ENCODE measurements at regions not wholly inside any gene's neighbourhood (a gene's known extent, or its start where the extent isn't known, plus 50 kb on each side); places are given as distances from the start of the nearest gene placed in this dataset.

- no peaks in the 10 kb centered on the region for H3K36me3 ChIP-seq
- no peaks in the 10 kb centered on the region for H3K4me1 ChIP-seq
- TF ChIP-seq POLR2AphosphoS5 (IDR thresholded peaks at IDR 0.05) (no peak), CTCF (IDR thresholded peaks at IDR 0.05) (no peak), POLR2A (IDR thresholded peaks at IDR 0.05) (no peak), EP300 (IDR thresholded peaks at IDR 0.05) (no peak)
- WGBS, 2 donors: 53 to 63% methylated on average over 4 of the region's 4 CpGs
- ATAC-seq (ENCODE audit: low FRiP score in 2 of 2) (no peak), DNase-seq (no peak)
- no peak overlapping the region for H3K27ac ChIP-seq
- H3K27me3 ChIP-seq: no peaks in the 10 kb centered on the region
- no peaks in the 10 kb centered on the region for H3K9me3 ChIP-seq
- no peak overlapping the region for H3K4me3 ChIP-seq
Observed at GRCh38 chr7:135831455-135832195, 83.0 kb upstream of the FAM180A start.

GRCh38 chr7:135828604-135829003 lies 80.0 kb upstream of the FAM180A start:
- 80 to 90% methylated on average over 9 of the region's 9 CpGs for WGBS, 2 donors
- no peak for ATAC-seq (ENCODE audit: low FRiP score in 2 of 2)
- no peak overlapping the region for H3K4me3 ChIP-seq
- H3K9me3 ChIP-seq: no peaks in the 10 kb centered on the region
- H3K36me3 ChIP-seq: no peaks in the 10 kb centered on the region
- H3K27ac ChIP-seq: no peak overlapping the region
- no peaks in the 10 kb centered on the region for H3K4me1 ChIP-seq
- DNase-seq: no peak
- H3K27me3 ChIP-seq: no peaks in the 10 kb centered on the region
- no peak for TF ChIP-seq POLR2AphosphoS5 (IDR thresholded peaks at IDR 0.05)
- TF ChIP-seq POLR2A (IDR thresholded peaks at IDR 0.05): no peak
- TF ChIP-seq EP300 (IDR thresholded peaks at IDR 0.05): no peak
- TF ChIP-seq CTCF (IDR thresholded peaks at IDR 0.05): no peak

- Histone ChIP-seq H3K9me3 (no peaks in the 10 kb centered on the region), H3K27me3 (no peaks in the 10 kb centered on the region), H3K36me3 (no peaks in the 10 kb centered on the region), H3K4me1 (no peaks in the 10 kb centered on the region), H3K27ac (no peak overlapping the region), H3K4me3 (no peak overlapping the region)
- ATAC-seq (ENCODE audit: low FRiP score in 2 of 2) (no peak), DNase-seq (no peak)
- TF ChIP-seq EP300 (IDR thresholded peaks at IDR 0.05) (no peak), CTCF (IDR thresholded peaks at IDR 0.05) (no peak), POLR2A (IDR thresholded peaks at IDR 0.05) (no peak), POLR2AphosphoS5 (IDR thresholded peaks at IDR 0.05) (no peak)
- WGBS, 2 donors: 73 to 81% methylated on average over 2 of the region's 2 CpGs
Observed at GRCh38 chr7:135827391-135827790, 78.8 kb upstream of the FAM180A start.

GRCh38 chr7:135825406-135825805 lies 76.8 kb upstream of the FAM180A start:
- WGBS, 2 donors: 76 to 87% methylated on average over 7 to 9 of the region's 9 CpGs
- no peak overlapping the region for H3K4me3 ChIP-seq
- H3K9me3 ChIP-seq: no peaks in the 10 kb centered on the region
- no peaks in the 10 kb centered on the region for H3K36me3 ChIP-seq
- no peak overlapping the region for H3K27ac ChIP-seq
- ATAC-seq (ENCODE audit: low FRiP score in 2 of 2): no peak
- H3K4me1 ChIP-seq: no peaks in the 10 kb centered on the region
- no peak for DNase-seq
- TF ChIP-seq EP300 (IDR thresholded peaks at IDR 0.05) (no peak), CTCF (IDR thresholded peaks at IDR 0.05) (no peak), POLR2AphosphoS5 (IDR thresholded peaks at IDR 0.05) (no peak), POLR2A (IDR thresholded peaks at IDR 0.05) (no peak)
- no peaks in the 10 kb centered on the region for H3K27me3 ChIP-seq

- no peaks in the 10 kb centered on the region for H3K9me3 ChIP-seq
- H3K4me3 ChIP-seq: no peak overlapping the region
- no peak overlapping the region for H3K27ac ChIP-seq
- H3K36me3 ChIP-seq: no peaks in the 10 kb centered on the region
- TF ChIP-seq EP300 (IDR thresholded peaks at IDR 0.05) (no peak), POLR2AphosphoS5 (IDR thresholded peaks at IDR 0.05) (no peak), POLR2A (IDR thresholded peaks at IDR 0.05) (no peak), CTCF (IDR thresholded peaks at IDR 0.05) (no peak)
- no peak for ATAC-seq (ENCODE audit: low FRiP score in 2 of 2)
- 92 to 94% methylated on average over 5 to 6 of the region's 6 CpGs for WGBS, 2 donors
- no peaks in the 10 kb centered on the region for H3K27me3 ChIP-seq
- no peak for DNase-seq
- no peaks in the 10 kb centered on the region for H3K4me1 ChIP-seq
Observed at GRCh38 chr7:135822376-135822775, 73.8 kb upstream of the FAM180A start.
